GM12878 (cell line): ENCODE measurements at regions not wholly inside any gene's neighbourhood (a gene's known extent, or its start where the extent isn't known, plus 50 kb on each side); places are given as distances from the start of the nearest gene placed in this dataset.
"Not testable (repeated sequence)": the region's sequence is repeated elsewhere in the genome, so short reads cannot be mapped to it uniquely, and the experiment has no call there.

Source experiments
- ATAC-seq: fragments of 200-7000 bp; cut with Tn5 transposase; 3 replicates; pipeline ENCODE4 v1.9.1; 2020; ENCODE audit warnings: mild to moderate bottlenecking, moderate library complexity
- BruUV-seq: library from RNA; stranded (reverse); fragments of 400-500 nt; replicated peaks from 2 replicates; lab custom pipeline; 2021; lab: Mats Ljungman, UMichigan
- CTCF ChIA-PET: fragments of 300-600 bp; sonication (Branson Sonifier 250); formaldehyde crosslinking; extraction: SDS; loops from one replicate; lab custom pipeline; 2021; ENCODE audit warnings: inconsistent platforms; lab: Yijun Ruan, JAX
- POLR2A ChIA-PET: fragments of 350-600 bp; formaldehyde crosslinking; extraction: SDS; loops from one replicate; lab custom pipeline; 2021; ENCODE audit warnings: inconsistent platforms; lab: Charles Lee
- RAD21 ChIA-PET: fragments of 300-600 bp; sonication (Branson Sonifier 250); formaldehyde crosslinking; loops from one replicate; lab custom pipeline; 2023; ENCODE audit warnings: antibody characterized with exemption; ENCODE audit not compliant: unreplicated experiment; lab: Charles Lee
- SMC1A ChIA-PET: fragments of 300-600 bp; sonication (Branson Sonifier 250); formaldehyde crosslinking; loops from one replicate; lab custom pipeline; 2023; ENCODE audit not compliant: unreplicated experiment, uncharacterized antibody; lab: Charles Lee
- DNase-seq: peaks from one replicate; pipeline ENCODE4 v3.0.0-alpha.2; 2011; ENCODE audit warnings: low read depth, low spot score
- FAIRE-seq: peaks from 3 replicates; lab custom pipeline; 2011; peaks lifted over from hg19 to GRCh38; lab: Jason Lieb, UNC
- H2AFZ ChIP-seq: 2 replicates; pipeline ENCODE4 v1.6.0; 2011; ENCODE audit warnings: low read depth, low read length, control low read depth; ENCODE audit not compliant: control insufficient read depth
- H3K27ac ChIP-seq: 2 replicates; pipeline ENCODE4 v1.5.1; 2011; ENCODE audit warnings: control low read depth; ENCODE audit not compliant: control insufficient read depth, insufficient read depth
- H3K27me3 ChIP-seq, 2 experiments: replicated peaks in 1 of 2; 2 replicates each; pipeline versions ENCODE4 v1.6.0 to v1.6.1; 2011; ENCODE audit warnings: low read length in 1 of 2; ENCODE audit not compliant: control insufficient read depth in 2 of 2, insufficient read depth in 2 of 2
- H3K36me3 ChIP-seq, 2 experiments: 2 replicates each; pipeline ENCODE4 v1.5.1; 2011; ENCODE audit warnings: low read length in 1 of 2; ENCODE audit not compliant: control insufficient read depth in 2 of 2, insufficient read depth in 2 of 2
- H3K4me1 ChIP-seq: 2 replicates; pipeline ENCODE4 v1.6.1; 2011; ENCODE audit warnings: mild to moderate bottlenecking, low read length, moderate library complexity, mixed read lengths; ENCODE audit not compliant: control insufficient read depth, insufficient read depth
- H3K4me2 ChIP-seq: 2 replicates; pipeline ENCODE4 v1.6.0; 2011; ENCODE audit warnings: control low read depth; ENCODE audit not compliant: control insufficient read depth, insufficient read depth
- H3K4me3 ChIP-seq: fragments of 200-600 bp; sonication (generic); 2 replicates; pipeline ENCODE4 v1.5.1; 2016
- H3K79me2 ChIP-seq: 2 replicates; pipeline ENCODE4 v1.6.0; 2011; ENCODE audit warnings: low read length; ENCODE audit not compliant: control insufficient read depth, insufficient read depth
- H3K9ac ChIP-seq: 2 replicates; pipeline ENCODE4 v1.8.0; 2011; ENCODE audit warnings: low read length, control low read depth, mixed read lengths; ENCODE audit not compliant: control insufficient read depth, insufficient read depth
- H3K9me3 ChIP-seq: replicated peaks from 3 replicates; pipeline ENCODE4 v1.5.1; 2011; ENCODE audit warnings: mild to moderate bottlenecking, low read length; ENCODE audit not compliant: control insufficient read depth, insufficient read depth
- H4K20me1 ChIP-seq: 2 replicates; pipeline ENCODE4 v1.6.0; 2011; ENCODE audit not compliant: control insufficient read depth, insufficient read depth
- EGR1 ChIP-seq, 2 experiments: IDR thresholded peaks; 1 replicate in 1 of 2; 2 replicates in 1 of 2; pipeline ENCODE4 v1.6.1; 2011 to 2012; ENCODE audit warnings: low read depth in 2 of 2, low read length in 2 of 2, borderline replicate concordance in 1 of 2, mild to moderate bottlenecking in 1 of 2, moderate library complexity in 1 of 2
- NFYB ChIP-seq: IDR thresholded peaks from 2 replicates; pipeline ENCODE4 v1.6.1; 2011; ENCODE audit warnings: low read depth, mild to moderate bottlenecking, low read length, improper control_type of control experiment, moderate library complexity; ENCODE audit not compliant: insufficient read depth
- ZBTB40 ChIP-seq: fragments of 450-650 bp; IDR thresholded peaks from 2 replicates; pipeline ENCODE4 v1.6.1; 2016; ENCODE audit warnings: mild to moderate bottlenecking, moderate library complexity, borderline replicate concordance
- ZNF217 ChIP-seq: fragments of 450-650 bp; IDR thresholded peaks from 2 replicates; pipeline ENCODE4 v1.6.1; 2017; ENCODE audit warnings: antibody characterized with exemption, mild to moderate bottlenecking
- WGBS: methylation state at CpG from one replicate; pipeline ENCODE4 v1.1.6; 2016; ENCODE audit warnings: low lambda C conversion rate; ENCODE audit not compliant: insufficient replicate concordance, insufficient coverage; ENCODE audit errors: missing lambda C conversion rate; 5-methylcytosine and 5-hydroxymethylcytosine counted together
- in situ Hi-C: fragments of 300-500 bp; cut with MboI; formaldehyde crosslinking; loops from 9 replicates; pipeline ENCODE4 v1.14.3; 2018; ENCODE audit warnings: mixed read lengths
- intact Hi-C: fragments of 100-400 bp; cut with micrococcal nuclease; formaldehyde crosslinking; loops from one replicate; pipeline ENCODE4 v1.14.2; 2022; ENCODE audit not compliant: unreplicated experiment

GRCh38 chr3:145681181-145681580 lies 479.8 kb downstream of the PLOD2 start (continued):
- no peak for TF ChIP-seq ZBTB40
- TF ChIP-seq ZNF217 = no peak
- no peak for TF ChIP-seq EGR1 (IDR thresholded peaks at IDR 0.05; ENCODE audit: borderline replicate concordance in 1 of 2, low read depth in 2 of 2, low read length in 2 of 2)
- TF ChIP-seq NFYB = no peak

GRCh38 chr3:145687978-145688377 lies 473.0 kb downstream of the PLOD2 start:
- H3K27ac ChIP-seq, intact Hi-C loops, CTCF ChIA-PET, DNase-seq, in situ Hi-C loops, H3K4me2 ChIP-seq, H2AFZ ChIP-seq, ATAC-seq, H3K9ac ChIP-seq, SMC1A ChIA-PET, FAIRE-seq, POLR2A ChIA-PET, H3K9me3 ChIP-seq, H3K4me1 ChIP-seq, H3K79me2 ChIP-seq, H4K20me1 ChIP-seq, H3K4me3 ChIP-seq, H3K36me3 ChIP-seq, BruUV-seq, RAD21 ChIA-PET, H3K27me3 ChIP-seq: not testable (repeated sequence)
- 33% methylated on average over 3 of the region's 3 CpGs for WGBS
